ENCODE measurements at regions not wholly inside any gene's neighbourhood (a gene's known extent, or its start where the extent isn't known, plus 50 kb on each side); places are given as distances from the start of the nearest gene placed in this dataset.

GRCh38 chr21:35170818-35171217 lies 121.7 kb upstream of the RUNX1 start:
- no peak for DNase-seq (ENCODE audit: low spot score)
- no TSS peak for BruUV-seq (replicated peaks)
- no peak for FAIRE-seq
- Histone ChIP-seq H3K4me1 (ENCODE audit: insufficient read depth, low read length) (no peaks in the 10 kb centered on the region), H3K9ac (ENCODE audit: insufficient read depth, low read depth, low read length) (no peak overlapping the region), H3K4me2 (ENCODE audit: low read depth, low read length) (no peak overlapping the region), H3K27me3 (ENCODE audit: control insufficient read depth in 1 of 2, insufficient read depth in 2 of 2, low read length in 2 of 2) (no peaks in the 10 kb centered on the region; a peak in 1 of 5 replicates), H3K79me2 (ENCODE audit: insufficient read depth, low read length) (no peaks in the 10 kb centered on the region), H4K20me1 (ENCODE audit: insufficient read depth, low read length) (no peaks in the 10 kb centered on the region), H3K4me3 (replicated peaks in 1 of 3; ENCODE audit: insufficient read depth in 1 of 3, low read depth in 2 of 3, low read length in 3 of 3) (no peak overlapping the region), H3K36me3 (replicated peaks in 1 of 2; ENCODE audit: control insufficient read depth in 1 of 2, insufficient read depth in 2 of 2, low read length in 2 of 2) (no peaks in the 10 kb centered on the region), H2AFZ (ENCODE audit: low read length) (no peak overlapping the region), H3K27ac (ENCODE audit: extremely low read length, insufficient read depth, low read length) (no peak overlapping the region), H3K9me3 (ENCODE audit: low read length) (no peaks in the 10 kb centered on the region)
- intact Hi-C loops (cut with micrococcal nuclease; ENCODE audit: unreplicated experiment) = no loop called here
- ChIA-PET CTCF (ENCODE audit: low intra/inter-chr PET ratio, low total read pairs) (no interaction called here), POLR2A (no interaction called here)
- no peak for TF ChIP-seq ZNF20 (CRISPR knock-in tag; IDR thresholded peaks at IDR 0.05)
- TF ChIP-seq NFRKB (IDR thresholded peaks at IDR 0.05) = no peak
- TF ChIP-seq NFYB (CRISPR knock-in tag; IDR thresholded peaks at IDR 0.05) = no peak
- TF ChIP-seq, protein P1, sequence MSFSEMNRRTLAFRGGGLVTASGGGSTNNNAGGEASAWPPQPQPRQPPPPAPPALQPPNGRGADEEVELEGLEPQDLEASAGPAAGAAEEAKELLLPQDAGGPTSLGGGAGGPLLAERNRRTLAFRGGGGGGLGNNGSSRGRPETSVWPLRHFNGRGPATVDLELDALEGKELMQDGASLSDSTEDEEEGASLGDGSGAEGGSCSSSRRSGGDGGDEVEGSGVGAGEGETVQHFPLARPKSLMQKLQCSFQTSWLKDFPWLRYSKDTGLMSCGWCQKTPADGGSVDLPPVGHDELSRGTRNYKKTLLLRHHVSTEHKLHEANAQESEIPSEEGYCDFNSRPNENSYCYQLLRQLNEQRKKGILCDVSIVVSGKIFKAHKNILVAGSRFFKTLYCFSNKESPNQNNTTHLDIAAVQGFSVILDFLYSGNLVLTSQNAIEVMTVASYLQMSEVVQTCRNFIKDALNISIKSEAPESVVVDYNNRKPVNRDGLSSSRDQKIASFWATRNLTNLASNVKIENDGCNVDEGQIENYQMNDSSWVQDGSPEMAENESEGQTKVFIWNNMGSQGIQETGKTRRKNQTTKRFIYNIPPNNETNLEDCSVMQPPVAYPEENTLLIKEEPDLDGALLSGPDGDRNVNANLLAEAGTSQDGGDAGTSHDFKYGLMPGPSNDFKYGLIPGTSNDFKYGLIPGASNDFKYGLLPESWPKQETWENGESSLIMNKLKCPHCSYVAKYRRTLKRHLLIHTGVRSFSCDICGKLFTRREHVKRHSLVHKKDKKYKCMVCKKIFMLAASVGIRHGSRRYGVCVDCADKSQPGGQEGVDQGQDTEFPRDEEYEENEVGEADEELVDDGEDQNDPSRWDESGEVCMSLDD (CRISPR knock-in tag; IDR thresholded peaks at IDR 0.05; ENCODE audit: borderline replicate concordance) = no peak
- TF ChIP-seq KLF13 (CRISPR knock-in tag; IDR thresholded peaks at IDR 0.05) = no peak
- ATAC-seq = no peak
- 49% methylated on average over 4 of the region's 4 CpGs for WGBS (ENCODE audit: low lambda C conversion rate)
- in situ Hi-C loops (cut with HindIII; ENCODE audit: extremely low pct_ligation_motif_present, low pct_unique_long_range_greater_than_20kb) = no loop called here

GRCh38 chr21:35170244-35170643 lies 121.1 kb upstream of the RUNX1 start:
- in situ Hi-C loops (cut with HindIII; ENCODE audit: extremely low pct_ligation_motif_present, low pct_unique_long_range_greater_than_20kb) = no loop called here
- no peak overlapping the region for H3K9ac ChIP-seq (ENCODE audit: insufficient read depth, low read depth, low read length)
- H3K36me3 ChIP-seq (replicated peaks in 1 of 2; ENCODE audit: control insufficient read depth in 1 of 2, insufficient read depth in 2 of 2, low read length in 2 of 2) = no peaks in the 10 kb centered on the region
- no peaks in the 10 kb centered on the region for H3K9me3 ChIP-seq (ENCODE audit: low read length)
- ATAC-seq (no peak), FAIRE-seq (no peak), DNase-seq (ENCODE audit: low spot score) (no peak)
- WGBS (ENCODE audit: low lambda C conversion rate) = 18% methylated on average over 1 of the region's 1 CpG
- intact Hi-C loops (cut with micrococcal nuclease; ENCODE audit: unreplicated experiment) = no loop called here
- H3K27me3 ChIP-seq (ENCODE audit: control insufficient read depth in 1 of 2, insufficient read depth in 2 of 2, low read length in 2 of 2) = no peaks in the 10 kb centered on the region; a peak in 1 of 5 replicates
- no peak overlapping the region for H3K4me3 ChIP-seq (replicated peaks in 1 of 3; ENCODE audit: insufficient read depth in 1 of 3, low read depth in 2 of 3, low read length in 3 of 3)
- no peaks in the 10 kb centered on the region for H3K4me1 ChIP-seq (ENCODE audit: insufficient read depth, low read length)
- H3K4me2 ChIP-seq (ENCODE audit: low read depth, low read length) = no peak overlapping the region
- ChIA-PET POLR2A (no interaction called here), CTCF (ENCODE audit: low intra/inter-chr PET ratio, low total read pairs) (no interaction called here)
- H4K20me1 ChIP-seq (ENCODE audit: insufficient read depth, low read length) = no peaks in the 10 kb centered on the region
- H3K27ac ChIP-seq (ENCODE audit: extremely low read length, insufficient read depth, low read length) = no peak overlapping the region
- no peaks in the 10 kb centered on the region for H3K79me2 ChIP-seq (ENCODE audit: insufficient read depth, low read length)
- H2AFZ ChIP-seq (ENCODE audit: low read length) = no peak overlapping the region
- BruUV-seq (replicated peaks) = no TSS peak
- no peak for TF ChIP-seq SP4 (CRISPR knock-in tag; IDR thresholded peaks at IDR 0.05)
- TF ChIP-seq, protein P2, sequence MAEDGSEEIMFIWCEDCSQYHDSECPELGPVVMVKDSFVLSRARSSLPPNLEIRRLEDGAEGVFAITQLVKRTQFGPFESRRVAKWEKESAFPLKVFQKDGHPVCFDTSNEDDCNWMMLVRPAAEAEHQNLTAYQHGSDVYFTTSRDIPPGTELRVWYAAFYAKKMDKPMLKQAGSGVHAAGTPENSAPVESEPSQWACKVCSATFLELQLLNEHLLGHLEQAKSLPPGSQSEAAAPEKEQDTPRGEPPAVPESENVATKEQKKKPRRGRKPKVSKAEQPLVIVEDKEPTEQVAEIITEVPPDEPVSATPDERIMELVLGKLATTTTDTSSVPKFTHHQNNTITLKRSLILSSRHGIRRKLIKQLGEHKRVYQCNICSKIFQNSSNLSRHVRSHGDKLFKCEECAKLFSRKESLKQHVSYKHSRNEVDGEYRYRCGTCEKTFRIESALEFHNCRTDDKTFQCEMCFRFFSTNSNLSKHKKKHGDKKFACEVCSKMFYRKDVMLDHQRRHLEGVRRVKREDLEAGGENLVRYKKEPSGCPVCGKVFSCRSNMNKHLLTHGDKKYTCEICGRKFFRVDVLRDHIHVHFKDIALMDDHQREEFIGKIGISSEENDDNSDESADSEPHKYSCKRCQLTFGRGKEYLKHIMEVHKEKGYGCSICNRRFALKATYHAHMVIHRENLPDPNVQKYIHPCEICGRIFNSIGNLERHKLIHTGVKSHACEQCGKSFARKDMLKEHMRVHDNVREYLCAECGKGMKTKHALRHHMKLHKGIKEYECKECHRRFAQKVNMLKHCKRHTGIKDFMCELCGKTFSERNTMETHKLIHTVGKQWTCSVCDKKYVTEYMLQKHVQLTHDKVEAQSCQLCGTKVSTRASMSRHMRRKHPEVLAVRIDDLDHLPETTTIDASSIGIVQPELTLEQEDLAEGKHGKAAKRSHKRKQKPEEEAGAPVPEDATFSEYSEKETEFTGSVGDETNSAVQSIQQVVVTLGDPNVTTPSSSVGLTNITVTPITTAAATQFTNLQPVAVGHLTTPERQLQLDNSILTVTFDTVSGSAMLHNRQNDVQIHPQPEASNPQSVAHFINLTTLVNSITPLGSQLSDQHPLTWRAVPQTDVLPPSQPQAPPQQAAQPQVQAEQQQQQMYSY (CRISPR knock-in tag; IDR thresholded peaks at IDR 0.05) = no peak
- TF ChIP-seq MTERF4 (CRISPR knock-in tag; IDR thresholded peaks at IDR 0.05) = no peak
- TF ChIP-seq JARID2 (CRISPR knock-in tag; IDR thresholded peaks at IDR 0.05; ENCODE audit: insufficient replicate concordance) = no peak
- TF ChIP-seq ZNF329 (CRISPR knock-in tag; IDR thresholded peaks at IDR 0.05; ENCODE audit: low read depth) = no peak
- no peak for TF ChIP-seq ZNF263 (CRISPR knock-in tag; IDR thresholded peaks at IDR 0.05)

Data from HepG2 (cell line).